ENCODE measurements at regions not wholly inside any gene's neighbourhood (a gene's known extent, or its start where the extent isn't known, plus 50 kb on each side); places are given as distances from the start of the nearest gene placed in this dataset.

GRCh38 chr1:71166178-71167173, 85.6 kb upstream of the ZRANB2 start:
- no peak overlapping the region for H3K4me3 ChIP-seq
- WGBS, 4 donors, result 59 to 70% (median 67%) methylated on average over 4 of the region's 4 CpGs
- TF ChIP-seq, protein P1, sequence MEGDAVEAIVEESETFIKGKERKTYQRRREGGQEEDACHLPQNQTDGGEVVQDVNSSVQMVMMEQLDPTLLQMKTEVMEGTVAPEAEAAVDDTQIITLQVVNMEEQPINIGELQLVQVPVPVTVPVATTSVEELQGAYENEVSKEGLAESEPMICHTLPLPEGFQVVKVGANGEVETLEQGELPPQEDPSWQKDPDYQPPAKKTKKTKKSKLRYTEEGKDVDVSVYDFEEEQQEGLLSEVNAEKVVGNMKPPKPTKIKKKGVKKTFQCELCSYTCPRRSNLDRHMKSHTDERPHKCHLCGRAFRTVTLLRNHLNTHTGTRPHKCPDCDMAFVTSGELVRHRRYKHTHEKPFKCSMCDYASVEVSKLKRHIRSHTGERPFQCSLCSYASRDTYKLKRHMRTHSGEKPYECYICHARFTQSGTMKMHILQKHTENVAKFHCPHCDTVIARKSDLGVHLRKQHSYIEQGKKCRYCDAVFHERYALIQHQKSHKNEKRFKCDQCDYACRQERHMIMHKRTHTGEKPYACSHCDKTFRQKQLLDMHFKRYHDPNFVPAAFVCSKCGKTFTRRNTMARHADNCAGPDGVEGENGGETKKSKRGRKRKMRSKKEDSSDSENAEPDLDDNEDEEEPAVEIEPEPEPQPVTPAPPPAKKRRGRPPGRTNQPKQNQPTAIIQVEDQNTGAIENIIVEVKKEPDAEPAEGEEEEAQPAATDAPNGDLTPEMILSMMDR (IDR thresholded peaks at IDR 0.05), result no peak
- no peak for TF ChIP-seq POLR2A (IDR thresholded peaks at IDR 0.05)
- no peaks in the 10 kb centered on the region for H3K36me3 ChIP-seq (replicated peaks in 1 of 2)
- no peaks in the 10 kb centered on the region for H3K27me3 ChIP-seq
- H3K9me3 ChIP-seq (replicated peaks in 1 of 3), result no peaks in the 10 kb centered on the region
- intact Hi-C loops (cut with DNase I), result no loop called here
- DNase-seq, result no peak
- no peaks in the 10 kb centered on the region for H3K4me1 ChIP-seq (replicated peaks in 1 of 2)
- H3K27ac ChIP-seq, result no peak overlapping the region

GRCh38 chr1:71157715-71158114, 76.9 kb upstream of the ZRANB2 start:
- Histone ChIP-seq H3K9me3 (replicated peaks in 1 of 3) (no peaks in the 10 kb centered on the region), H3K27ac (no peak overlapping the region), H3K27me3 (no peaks in the 10 kb centered on the region), H3K36me3 (replicated peaks in 1 of 2) (no peaks in the 10 kb centered on the region), H3K4me1 (replicated peaks in 1 of 2) (no peaks in the 10 kb centered on the region), H3K4me3 (no peak overlapping the region)
- intact Hi-C loops (cut with DNase I), result no loop called here
- TF ChIP-seq, protein P1 (IDR thresholded peaks at IDR 0.05), result no peak
- no peak for TF ChIP-seq POLR2A (IDR thresholded peaks at IDR 0.05)
- DNase-seq, result no peak
- WGBS, 4 donors, result 77 to 90% (median 84%) methylated on average over 2 of the region's 2 CpGs

DNA sequence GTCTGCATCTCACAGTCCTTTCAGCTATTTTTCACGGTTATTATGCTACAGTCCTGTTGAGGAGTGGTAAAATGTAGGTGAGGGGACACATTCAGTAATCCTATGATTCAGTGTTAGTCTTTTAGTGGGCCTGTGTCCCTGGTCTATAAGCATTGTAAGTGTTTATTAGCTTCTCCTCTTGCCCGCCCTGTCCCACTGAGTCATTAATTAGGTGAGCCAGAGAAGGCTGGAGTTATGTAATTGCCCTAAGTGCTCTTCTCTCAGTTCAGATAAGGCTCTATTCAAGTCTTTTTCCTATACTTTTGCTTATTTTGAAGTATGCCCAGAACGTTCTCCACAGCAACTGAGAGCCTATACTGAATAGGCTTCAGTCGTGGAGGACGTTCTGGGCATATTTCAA, 76.3 kb upstream of the ZRANB2 start:
- H3K4me3 ChIP-seq, result no peak overlapping the region
- no peaks in the 10 kb centered on the region for H3K36me3 ChIP-seq (replicated peaks in 1 of 2)
- intact Hi-C loops (cut with DNase I), result no loop called here
- no peak for TF ChIP-seq POLR2A (IDR thresholded peaks at IDR 0.05)
- TF ChIP-seq, protein P1 (IDR thresholded peaks at IDR 0.05), result no peak
- no peaks in the 10 kb centered on the region for H3K27me3 ChIP-seq
- no peaks in the 10 kb centered on the region for H3K4me1 ChIP-seq (replicated peaks in 1 of 2)
- WGBS, 4 donors, result 67 to 76% (median 73%) methylated on average over 5 of the region's 5 CpGs
- DNase-seq, result no peak
- no peaks in the 10 kb centered on the region for H3K9me3 ChIP-seq (replicated peaks in 1 of 3)
- no peak overlapping the region for H3K27ac ChIP-seq

GRCh38 chr1:71156590-71156989, 75.8 kb upstream of the ZRANB2 start:
- intact Hi-C loops (cut with DNase I), result no loop called here
- TF ChIP-seq, protein P1 (IDR thresholded peaks at IDR 0.05), result no peak
- no peak for TF ChIP-seq POLR2A (IDR thresholded peaks at IDR 0.05)
- Histone ChIP-seq H3K9me3 (replicated peaks in 1 of 3) (no peaks in the 10 kb centered on the region), H3K36me3 (replicated peaks in 1 of 2) (no peaks in the 10 kb centered on the region), H3K27me3 (no peaks in the 10 kb centered on the region), H3K4me3 (no peak overlapping the region), H3K27ac (no peak overlapping the region), H3K4me1 (replicated peaks in 1 of 2) (no peaks in the 10 kb centered on the region)
- DNase-seq, result no peak
- WGBS, 4 donors, result 84 to 93% (median 88%) methylated on average over 2 of the region's 2 CpGs

Data from adrenal gland (tissue), 9 donors.